Ovary (tissue), 3 donors: ENCODE measurements at regions not wholly inside any gene's neighbourhood (a gene's known extent, or its start where the extent isn't known, plus 50 kb on each side); places are given as distances from the start of the nearest gene placed in this dataset.

Experiments
- EP300 ChIP-seq: sonication (generic); formaldehyde crosslinking; IDR thresholded peaks from one replicate; pipeline ENCODE4 v1.6.1; 2017; ENCODE audit warnings: antibody characterized with exemption
- POLR2A ChIP-seq: fragments of 450-650 bp; IDR thresholded peaks from one replicate; pipeline ENCODE4 v1.6.1; 2017; ENCODE audit warnings: antibody characterized with exemption, mild to moderate bottlenecking, moderate library complexity
- TF ChIP-seq, protein P1 (sequence below), 3 donors: fragments of 450-650 bp in 2 of 3; fragments of 200-600 bp in 1 of 3; IDR thresholded peaks; one replicate each; pipeline versions ENCODE4 v1.5.1 to v1.8.0; 2016 to 2022; ENCODE audit warnings: antibody characterized with exemption in 3 of 3, mild to moderate bottlenecking in 1 of 3
- donor health status: DM: no; HTN: no; CAD: no.

- TF ChIP-seq, protein P1, sequence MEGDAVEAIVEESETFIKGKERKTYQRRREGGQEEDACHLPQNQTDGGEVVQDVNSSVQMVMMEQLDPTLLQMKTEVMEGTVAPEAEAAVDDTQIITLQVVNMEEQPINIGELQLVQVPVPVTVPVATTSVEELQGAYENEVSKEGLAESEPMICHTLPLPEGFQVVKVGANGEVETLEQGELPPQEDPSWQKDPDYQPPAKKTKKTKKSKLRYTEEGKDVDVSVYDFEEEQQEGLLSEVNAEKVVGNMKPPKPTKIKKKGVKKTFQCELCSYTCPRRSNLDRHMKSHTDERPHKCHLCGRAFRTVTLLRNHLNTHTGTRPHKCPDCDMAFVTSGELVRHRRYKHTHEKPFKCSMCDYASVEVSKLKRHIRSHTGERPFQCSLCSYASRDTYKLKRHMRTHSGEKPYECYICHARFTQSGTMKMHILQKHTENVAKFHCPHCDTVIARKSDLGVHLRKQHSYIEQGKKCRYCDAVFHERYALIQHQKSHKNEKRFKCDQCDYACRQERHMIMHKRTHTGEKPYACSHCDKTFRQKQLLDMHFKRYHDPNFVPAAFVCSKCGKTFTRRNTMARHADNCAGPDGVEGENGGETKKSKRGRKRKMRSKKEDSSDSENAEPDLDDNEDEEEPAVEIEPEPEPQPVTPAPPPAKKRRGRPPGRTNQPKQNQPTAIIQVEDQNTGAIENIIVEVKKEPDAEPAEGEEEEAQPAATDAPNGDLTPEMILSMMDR (IDR thresholded peaks at IDR 0.05): no peak
- no peak for TF ChIP-seq POLR2A
- no peak for TF ChIP-seq EP300
Measured at GRCh38 chr3:51618496-51618895, 52.6 kb upstream of the TEX264 start.
